OCI-LY1 (cell line): ENCODE measurements at regions not wholly inside any gene's neighbourhood (a gene's known extent, or its start where the extent isn't known, plus 50 kb on each side); places are given as distances from the start of the nearest gene placed in this dataset.
"Not testable (repeated sequence)": the region's sequence is repeated elsewhere in the genome, so short reads cannot be mapped to it uniquely, and the experiment has no call there.

Experiments
- EZH2 ChIP-seq: fragments of 200-600 bp; sonication (generic), shearing (Covaris generic); IDR thresholded peaks from 2 replicates; pipeline ENCODE4 v1.8.0; 2017; ENCODE audit warnings: borderline replicate concordance, mixed run types, mild to moderate bottlenecking, antibody characterized with exemption, low read length, moderate library complexity, mixed read lengths
- TF ChIP-seq, protein P1 (sequence below): fragments of 200-600 bp; sonication (generic), shearing (Covaris generic); IDR thresholded peaks from 2 replicates; pipeline ENCODE4 v1.5.1; 2017; ENCODE audit warnings: mild to moderate bottlenecking, antibody characterized with exemption, low read length, moderate library complexity, mixed read lengths

DNA sequence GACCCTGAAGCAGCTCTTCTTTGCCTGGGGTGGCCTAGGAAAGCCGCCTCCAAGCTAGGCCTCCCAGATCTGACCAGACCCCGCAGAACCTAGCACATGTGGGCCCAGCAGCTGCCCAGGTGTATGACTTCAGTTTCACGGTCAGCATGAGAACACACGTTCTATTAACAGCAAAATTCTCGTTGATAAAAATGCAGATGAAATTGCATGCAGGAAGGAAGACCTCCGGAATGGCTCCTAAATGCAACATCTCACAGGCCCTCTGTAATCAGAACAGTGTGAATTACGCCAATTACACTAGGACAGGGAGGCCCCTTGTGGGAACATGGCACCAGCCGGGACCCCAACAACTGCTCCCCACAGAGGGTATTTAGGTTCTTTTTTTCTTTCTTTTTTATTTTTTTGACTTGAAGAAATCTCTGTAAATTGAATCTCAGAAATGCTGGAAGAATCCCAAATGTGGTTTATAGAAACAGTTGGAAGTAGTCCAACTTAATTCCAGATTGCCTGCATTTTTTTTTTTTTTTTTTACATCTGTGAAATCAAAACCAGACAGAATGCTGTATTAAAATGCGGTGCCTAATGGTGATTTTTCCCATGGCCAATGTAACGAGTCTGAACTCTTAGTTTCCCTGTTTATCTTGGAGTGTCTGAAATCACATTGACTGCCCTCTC, 185.1 kb downstream of the NPIPB11 start:
- TF ChIP-seq, protein P1, sequence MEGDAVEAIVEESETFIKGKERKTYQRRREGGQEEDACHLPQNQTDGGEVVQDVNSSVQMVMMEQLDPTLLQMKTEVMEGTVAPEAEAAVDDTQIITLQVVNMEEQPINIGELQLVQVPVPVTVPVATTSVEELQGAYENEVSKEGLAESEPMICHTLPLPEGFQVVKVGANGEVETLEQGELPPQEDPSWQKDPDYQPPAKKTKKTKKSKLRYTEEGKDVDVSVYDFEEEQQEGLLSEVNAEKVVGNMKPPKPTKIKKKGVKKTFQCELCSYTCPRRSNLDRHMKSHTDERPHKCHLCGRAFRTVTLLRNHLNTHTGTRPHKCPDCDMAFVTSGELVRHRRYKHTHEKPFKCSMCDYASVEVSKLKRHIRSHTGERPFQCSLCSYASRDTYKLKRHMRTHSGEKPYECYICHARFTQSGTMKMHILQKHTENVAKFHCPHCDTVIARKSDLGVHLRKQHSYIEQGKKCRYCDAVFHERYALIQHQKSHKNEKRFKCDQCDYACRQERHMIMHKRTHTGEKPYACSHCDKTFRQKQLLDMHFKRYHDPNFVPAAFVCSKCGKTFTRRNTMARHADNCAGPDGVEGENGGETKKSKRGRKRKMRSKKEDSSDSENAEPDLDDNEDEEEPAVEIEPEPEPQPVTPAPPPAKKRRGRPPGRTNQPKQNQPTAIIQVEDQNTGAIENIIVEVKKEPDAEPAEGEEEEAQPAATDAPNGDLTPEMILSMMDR = not testable (repeated sequence)
- not testable (repeated sequence) for TF ChIP-seq EZH2
